WI38 (cell line): ENCODE measurements at regions not wholly inside any gene's neighbourhood (a gene's known extent, or its start where the extent isn't known, plus 50 kb on each side); places are given as distances from the start of the nearest gene placed in this dataset.

ENCODE experiments used
- H3K4me3 ChIP-seq: 2 replicates; pipeline ENCODE4 v1.5.1; 2011; ENCODE audit warnings: low read depth, mild to moderate bottlenecking, control low read depth, low read length
- TF ChIP-seq, protein P1 (sequence below): IDR thresholded peaks from 2 replicates; pipeline ENCODE4 v1.5.1; 2012; ENCODE audit warnings: low read depth, mild to moderate bottlenecking, control low read depth, low read length

- no peak overlapping the region for H3K4me3 ChIP-seq
- TF ChIP-seq, protein P1, sequence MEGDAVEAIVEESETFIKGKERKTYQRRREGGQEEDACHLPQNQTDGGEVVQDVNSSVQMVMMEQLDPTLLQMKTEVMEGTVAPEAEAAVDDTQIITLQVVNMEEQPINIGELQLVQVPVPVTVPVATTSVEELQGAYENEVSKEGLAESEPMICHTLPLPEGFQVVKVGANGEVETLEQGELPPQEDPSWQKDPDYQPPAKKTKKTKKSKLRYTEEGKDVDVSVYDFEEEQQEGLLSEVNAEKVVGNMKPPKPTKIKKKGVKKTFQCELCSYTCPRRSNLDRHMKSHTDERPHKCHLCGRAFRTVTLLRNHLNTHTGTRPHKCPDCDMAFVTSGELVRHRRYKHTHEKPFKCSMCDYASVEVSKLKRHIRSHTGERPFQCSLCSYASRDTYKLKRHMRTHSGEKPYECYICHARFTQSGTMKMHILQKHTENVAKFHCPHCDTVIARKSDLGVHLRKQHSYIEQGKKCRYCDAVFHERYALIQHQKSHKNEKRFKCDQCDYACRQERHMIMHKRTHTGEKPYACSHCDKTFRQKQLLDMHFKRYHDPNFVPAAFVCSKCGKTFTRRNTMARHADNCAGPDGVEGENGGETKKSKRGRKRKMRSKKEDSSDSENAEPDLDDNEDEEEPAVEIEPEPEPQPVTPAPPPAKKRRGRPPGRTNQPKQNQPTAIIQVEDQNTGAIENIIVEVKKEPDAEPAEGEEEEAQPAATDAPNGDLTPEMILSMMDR: no peak
These were observed 199.7 kb upstream of the ADGRL2 start for GRCh38 chr1:81600878-81601622.

DNA sequence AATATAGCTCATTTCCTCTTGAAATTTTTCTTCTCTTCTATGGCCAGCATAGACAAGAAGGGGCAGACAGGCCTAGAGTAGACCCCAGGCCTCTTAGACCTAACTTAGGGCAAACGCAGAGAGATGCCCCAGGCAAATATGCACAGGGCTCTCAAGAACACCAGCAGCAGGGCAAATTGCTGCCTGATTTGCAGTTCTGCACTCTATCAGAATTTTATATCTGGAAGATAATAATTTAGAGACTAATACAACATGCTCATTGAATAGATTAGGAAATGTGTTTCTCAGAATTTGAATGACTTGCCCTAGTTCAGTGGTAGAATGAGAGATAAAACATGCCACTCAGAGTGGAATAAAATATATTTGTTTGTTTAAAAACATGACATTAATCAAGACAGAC is 200.4 kb upstream of the ADGRL2 start:
- H3K4me3 ChIP-seq: no peak overlapping the region
- TF ChIP-seq, protein P1: no peak

GRCh38 chr1:81598623-81599022 is 202.1 kb upstream of the ADGRL2 start:
- H3K4me3 ChIP-seq: no peak overlapping the region
- TF ChIP-seq, protein P1: no peak

- TF ChIP-seq, protein P1: no peak
- no peak overlapping the region for H3K4me3 ChIP-seq
These were observed 202.9 kb upstream of the ADGRL2 start for GRCh38 chr1:81597720-81598426.

GRCh38 chr1:81596341-81596740 is 204.4 kb upstream of the ADGRL2 start:
- TF ChIP-seq, protein P1: no peak
- no peak overlapping the region for H3K4me3 ChIP-seq

DNA sequence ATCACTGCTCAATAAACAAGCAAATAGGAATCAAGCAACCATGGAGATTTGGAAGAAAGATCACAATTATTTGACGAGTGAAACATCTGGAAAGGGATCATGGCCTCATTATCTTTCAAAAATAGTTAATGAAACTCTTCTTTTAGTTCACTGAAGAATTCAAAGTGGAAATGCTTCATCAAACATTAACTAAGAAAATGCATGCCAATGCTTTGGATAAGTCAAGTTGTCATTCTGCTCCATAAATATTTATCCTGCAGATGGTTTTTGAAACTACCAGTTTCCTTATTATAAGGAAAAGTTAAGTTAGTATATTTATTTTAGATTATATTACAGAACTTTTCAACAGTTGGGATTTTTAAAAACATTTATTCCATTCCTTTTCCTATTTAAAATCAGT is 206.5 kb upstream of the ADGRL2 start:
- H3K4me3 ChIP-seq: no peak overlapping the region
- TF ChIP-seq, protein P1: no peak

GRCh38 chr1:81592233-81592632 is 208.5 kb upstream of the ADGRL2 start:
- TF ChIP-seq, protein P1: no peak
- no peak overlapping the region for H3K4me3 ChIP-seq
